ENCODE measurements at regions not wholly inside any gene's neighbourhood (a gene's known extent, or its start where the extent isn't known, plus 50 kb on each side); places are given as distances from the start of the nearest gene placed in this dataset.
"Not testable (repeated sequence)": the region's sequence is repeated elsewhere in the genome, so short reads cannot be mapped to it uniquely, and the experiment has no call there.

DNA sequence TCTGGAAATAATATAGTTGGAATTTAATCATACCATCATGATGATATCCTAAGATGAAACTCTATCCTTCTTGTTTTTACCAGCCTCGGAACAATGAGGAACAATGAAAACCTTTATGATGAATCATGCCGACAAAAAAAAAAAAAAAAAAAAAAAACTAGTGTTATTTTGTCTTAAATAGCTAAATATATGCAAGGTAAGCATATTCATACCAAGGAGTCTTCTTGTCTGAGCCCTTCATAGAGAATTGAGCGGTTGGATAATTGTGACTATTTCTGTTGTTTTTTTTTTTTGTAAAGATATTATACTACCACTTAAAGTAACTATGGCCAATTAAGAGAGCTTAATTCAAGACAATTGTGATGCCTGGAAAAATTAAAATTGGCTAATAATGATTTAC is 244.0 kb upstream of the PCDH9 start:
- intact Hi-C loops (cut with DNase I) = no loop called here
- DNase-seq = no peak
- ATAC-seq (ENCODE audit: poor library complexity) = no peak

DNA sequence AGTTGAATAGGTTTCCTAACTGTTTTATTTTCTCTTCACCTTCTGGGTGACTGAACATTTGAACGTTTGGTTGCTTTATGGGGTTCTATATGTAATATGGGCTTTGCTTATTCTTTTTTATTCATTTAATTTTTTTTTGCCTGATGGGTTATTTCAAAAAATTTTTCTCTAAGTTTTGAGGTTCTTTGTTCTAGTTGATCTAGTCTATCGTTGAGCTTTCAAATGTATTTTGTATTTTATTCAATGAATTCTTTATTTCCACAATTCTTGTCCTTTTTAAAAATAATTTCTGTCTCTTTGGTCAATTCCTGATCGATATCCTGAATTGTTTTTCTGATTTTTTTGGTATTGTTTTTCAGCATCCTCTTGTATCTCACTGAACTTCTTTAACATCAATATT is 239.5 kb upstream of the PCDH9 start:
- intact Hi-C loops (cut with DNase I) = no loop called here

DNA sequence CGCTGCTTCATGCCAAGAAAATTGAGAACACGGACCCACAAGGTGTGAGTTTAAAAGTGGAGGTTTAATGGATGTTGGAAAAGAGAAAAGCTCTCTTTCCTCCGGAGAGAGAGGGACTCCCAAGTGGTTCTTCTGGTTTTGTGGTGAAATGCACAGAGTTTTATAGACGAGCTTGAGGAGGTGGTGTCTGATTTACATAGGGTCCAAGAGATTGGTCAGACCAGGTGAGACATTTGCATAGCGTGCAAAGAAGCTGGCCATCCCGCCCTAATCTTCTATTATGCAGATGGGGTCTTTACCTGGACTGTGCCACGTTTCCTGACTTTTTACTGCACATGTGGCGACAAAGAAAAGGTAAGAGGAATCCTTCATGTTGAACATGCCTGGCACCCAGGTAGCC is 236.4 kb upstream of the PCDH9 start:
- ATAC-seq (ENCODE audit: poor library complexity) = no peak
- intact Hi-C loops (cut with DNase I) = no loop called here
- DNase-seq = no peak

More for the DNA sequence above, 239.5 kb upstream of the PCDH9 start:
- no peak for DNase-seq
- ATAC-seq (ENCODE audit: poor library complexity) = no peak

DNA sequence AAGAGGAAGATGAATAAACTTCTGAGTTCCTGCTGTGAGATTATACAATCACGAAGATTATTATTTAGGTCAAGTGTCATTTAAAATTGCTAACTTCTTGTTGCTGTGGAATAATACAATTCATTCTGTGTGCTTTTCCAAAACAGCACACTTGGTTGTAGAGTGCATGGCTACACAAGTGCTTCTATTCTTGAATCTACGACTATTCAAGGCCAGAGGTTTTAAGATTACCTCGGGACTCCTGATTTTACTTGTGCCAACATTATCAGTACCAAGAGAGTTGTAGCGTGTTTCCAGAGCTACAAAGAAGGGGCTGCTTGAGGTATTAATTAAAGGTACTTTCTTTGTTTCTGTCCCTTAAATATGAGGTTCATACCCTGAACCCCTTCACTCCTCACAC is 234.0 kb upstream of the PCDH9 start:
- ATAC-seq (ENCODE audit: poor library complexity) = peak; percentile 86
- intact Hi-C loops (cut with DNase I) = no loop called here
- DNase-seq = no peak

DNA sequence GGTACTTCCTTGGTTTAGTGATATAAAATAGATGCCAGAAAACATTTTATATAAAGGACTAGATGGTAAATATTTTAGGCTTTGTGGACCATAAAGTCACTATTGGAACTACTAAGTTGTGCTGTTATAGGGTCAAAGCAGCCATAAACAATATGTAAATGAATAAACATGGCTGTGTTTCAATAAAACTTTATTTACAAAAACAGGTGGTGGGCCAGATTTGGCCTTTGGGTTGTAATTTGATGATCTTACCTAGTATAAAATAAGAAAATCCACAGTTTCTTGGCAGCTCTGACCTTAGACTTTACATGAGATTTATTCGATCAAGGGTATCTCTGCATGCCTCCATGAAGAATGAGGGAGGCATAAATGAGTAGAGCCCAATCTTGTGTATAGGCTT is 232.0 kb upstream of the PCDH9 start:
- DNase-seq (no peak), ATAC-seq (ENCODE audit: poor library complexity) (no peak)
- intact Hi-C loops (cut with DNase I) = no loop called here

DNA sequence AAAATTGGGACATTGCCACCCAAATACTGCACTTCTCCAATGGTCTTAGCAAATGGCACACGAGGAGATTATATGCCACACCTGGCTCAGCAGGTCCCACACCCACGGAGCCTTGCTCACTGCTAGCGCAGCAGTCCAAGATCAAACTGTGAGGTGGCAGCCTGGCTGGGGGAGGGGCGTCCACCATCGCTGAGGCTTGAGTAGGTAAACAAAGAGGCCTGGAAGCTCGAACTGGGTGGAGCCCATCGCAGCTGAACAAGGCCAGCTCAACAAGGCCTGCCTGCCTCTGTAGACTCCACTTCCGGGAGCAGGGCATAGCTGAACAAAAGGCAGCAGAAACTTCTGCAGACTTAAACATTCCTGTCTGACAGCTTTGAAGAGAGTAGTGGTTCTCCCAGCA is 222.4 kb upstream of the PCDH9 start:
- DNase-seq; intact Hi-C loops (cut with DNase I); ATAC-seq (ENCODE audit: poor library complexity): not testable (repeated sequence)

DNA sequence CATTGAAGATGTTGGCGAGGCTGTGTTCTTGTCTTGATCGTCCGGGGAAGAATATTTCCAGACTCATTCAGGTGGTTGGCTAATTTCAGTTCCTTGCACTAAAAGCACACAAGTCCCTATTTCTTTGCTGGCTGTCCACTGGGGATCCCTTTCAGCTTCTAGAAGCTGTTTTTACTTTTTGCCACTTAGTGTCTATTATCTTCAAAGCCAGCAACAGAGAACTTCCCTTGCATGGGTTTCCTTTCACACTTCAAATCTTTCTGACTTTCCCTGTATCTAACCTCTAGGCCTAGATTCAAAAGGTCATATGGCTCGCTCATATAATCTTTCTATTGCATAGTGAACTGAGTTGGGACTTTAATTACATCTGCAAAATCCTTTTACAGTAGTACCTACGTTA is 215.3 kb upstream of the PCDH9 start:
- intact Hi-C loops (cut with DNase I) = no loop called here
- DNase-seq (no peak), ATAC-seq (ENCODE audit: poor library complexity) (no peak)

DNA sequence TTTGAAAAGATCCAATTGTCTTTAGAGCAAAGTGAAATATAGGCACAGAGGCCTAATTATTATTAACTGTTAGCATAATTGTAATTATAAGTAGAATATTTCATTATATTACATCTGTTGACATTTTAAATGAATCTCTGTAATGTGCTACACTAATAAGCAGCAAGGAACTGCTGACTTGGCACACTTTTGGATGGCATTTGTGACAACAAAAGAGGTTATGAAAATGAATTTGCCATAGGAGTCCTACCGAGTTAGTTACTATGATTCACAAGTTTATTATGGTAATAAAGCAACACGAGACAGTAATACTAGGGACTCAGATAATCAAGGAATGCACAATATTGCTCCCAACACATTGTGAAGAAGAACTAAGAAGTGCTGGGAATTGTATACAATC is 213.8 kb upstream of the PCDH9 start:
- intact Hi-C loops (cut with DNase I) = no loop called here
- no peak for DNase-seq
- ATAC-seq (ENCODE audit: poor library complexity) = no peak

DNA sequence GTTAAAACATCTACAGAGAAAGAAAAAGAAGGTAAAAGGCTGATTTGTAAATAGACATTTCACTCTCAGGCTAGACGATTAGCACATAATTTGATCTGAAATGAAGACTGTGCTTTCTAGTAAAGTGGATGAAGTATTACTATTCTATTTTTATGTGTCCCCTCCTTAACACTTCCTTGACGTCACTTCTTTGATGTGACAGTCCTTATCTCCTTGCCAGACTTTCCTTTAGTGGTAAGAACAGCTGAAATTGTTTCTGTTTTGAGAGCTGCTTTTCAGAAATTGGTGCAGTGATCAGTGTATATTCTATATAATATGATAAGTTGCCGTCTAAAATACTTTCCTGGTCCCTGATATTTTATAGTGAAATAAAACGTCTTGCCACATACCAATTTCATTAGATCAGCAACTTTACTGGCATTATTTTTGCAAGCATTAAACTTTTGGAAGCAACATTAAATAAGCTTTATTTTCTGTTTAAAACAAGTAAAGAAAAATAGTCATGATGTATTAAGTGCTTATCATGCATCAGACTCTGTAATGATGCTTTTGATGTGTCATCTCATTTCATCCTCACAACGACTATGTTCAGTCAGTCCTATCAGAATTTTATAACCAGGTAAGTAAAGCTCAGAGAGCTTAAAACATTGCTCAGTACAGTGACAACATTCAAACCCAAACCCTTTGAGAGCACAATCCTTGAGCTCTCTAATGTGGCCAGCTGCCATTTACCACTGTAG is 210.3 kb upstream of the PCDH9 start:
- intact Hi-C loops (cut with DNase I) = no loop called here

DNA sequence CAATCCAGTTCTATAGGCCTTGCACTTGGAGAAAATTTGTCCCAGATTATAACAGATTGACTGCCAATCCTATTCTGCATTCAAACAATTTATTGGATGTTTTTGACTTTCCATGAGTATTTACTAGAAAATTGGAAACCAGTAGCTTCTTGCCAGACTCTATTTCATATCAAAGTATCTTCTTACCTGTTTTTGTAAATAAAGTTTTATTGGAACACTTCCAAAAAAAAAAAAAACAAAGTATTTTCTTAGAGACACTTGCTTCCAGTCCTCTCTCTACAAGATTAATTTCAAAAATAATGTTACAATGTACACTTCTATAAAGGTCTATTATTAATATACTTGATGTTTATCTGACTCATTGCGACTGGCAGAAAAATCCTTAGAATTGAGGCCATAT is 209.2 kb upstream of the PCDH9 start:
- DNase-seq (no peak), ATAC-seq (ENCODE audit: poor library complexity) (no peak)
- intact Hi-C loops (cut with DNase I) = no loop called here

More for the DNA sequence above, 210.3 kb upstream of the PCDH9 start:
- DNase-seq (no peak), ATAC-seq (ENCODE audit: poor library complexity) (no peak)

DNA sequence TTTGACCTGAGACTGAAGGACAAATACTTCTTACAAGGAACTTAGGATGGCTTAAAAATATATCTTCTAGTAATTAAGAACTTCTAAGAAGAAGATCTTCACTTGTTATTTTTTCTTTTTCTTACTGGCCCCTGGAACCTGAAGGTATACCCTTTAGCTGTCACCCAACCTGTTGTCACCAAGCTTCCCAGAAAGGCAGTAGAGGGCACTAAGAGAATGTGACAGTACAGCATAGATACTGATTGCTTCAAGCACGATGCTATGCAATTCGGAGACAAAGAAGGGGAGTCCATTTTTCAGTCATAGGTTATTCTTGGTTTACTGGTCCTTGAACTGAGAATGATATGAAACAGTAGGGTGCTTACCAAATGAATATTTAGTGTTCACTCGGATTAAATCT is 208.3 kb upstream of the PCDH9 start:
- ATAC-seq (ENCODE audit: poor library complexity) (peak; percentile 53), DNase-seq (no peak)
- intact Hi-C loops (cut with DNase I) = no loop called here

DNA sequence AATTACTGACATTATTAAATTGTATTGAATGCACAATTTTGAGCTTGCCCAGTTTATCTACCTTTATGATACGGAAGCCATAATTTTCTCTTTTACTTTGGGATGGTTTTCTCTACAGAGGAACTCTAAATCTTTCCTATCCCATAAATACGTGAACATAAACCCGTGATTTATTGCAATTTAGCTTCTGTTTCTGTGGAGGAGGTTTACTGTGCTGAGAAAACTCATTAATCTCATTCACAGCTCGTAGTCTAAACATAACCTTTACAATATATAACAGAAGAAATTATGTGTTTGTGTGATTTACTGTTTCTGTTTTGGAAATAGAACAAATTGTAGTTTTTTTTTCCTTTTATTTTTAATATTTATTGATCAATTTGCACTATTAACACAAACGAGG is 207.1 kb upstream of the PCDH9 start:
- DNase-seq (no peak), ATAC-seq (ENCODE audit: poor library complexity) (no peak)
- intact Hi-C loops (cut with DNase I) = no loop called here

DNA sequence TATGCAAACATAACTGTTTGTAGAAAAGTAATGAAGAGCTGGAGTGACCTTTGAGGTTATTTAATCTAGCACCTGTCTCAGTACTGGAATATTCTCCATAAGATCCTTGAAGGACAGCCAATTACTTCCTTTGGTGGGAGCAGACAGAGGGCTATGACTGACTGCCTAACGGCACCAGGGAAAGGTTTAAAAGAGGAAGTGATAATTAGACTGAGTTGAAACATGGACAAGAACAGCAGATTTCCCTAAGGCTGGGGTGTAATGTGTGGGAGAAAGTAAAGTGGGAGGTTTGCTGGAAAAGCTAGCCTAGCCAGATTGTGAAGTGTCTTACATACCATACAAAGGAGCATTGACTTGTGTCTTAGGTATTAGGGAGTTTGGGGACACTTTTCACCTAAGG is 191.3 kb upstream of the PCDH9 start:
- no peak for ATAC-seq (ENCODE audit: poor library complexity)
- intact Hi-C loops (cut with DNase I) = no loop called here
- no peak for DNase-seq

DNA sequence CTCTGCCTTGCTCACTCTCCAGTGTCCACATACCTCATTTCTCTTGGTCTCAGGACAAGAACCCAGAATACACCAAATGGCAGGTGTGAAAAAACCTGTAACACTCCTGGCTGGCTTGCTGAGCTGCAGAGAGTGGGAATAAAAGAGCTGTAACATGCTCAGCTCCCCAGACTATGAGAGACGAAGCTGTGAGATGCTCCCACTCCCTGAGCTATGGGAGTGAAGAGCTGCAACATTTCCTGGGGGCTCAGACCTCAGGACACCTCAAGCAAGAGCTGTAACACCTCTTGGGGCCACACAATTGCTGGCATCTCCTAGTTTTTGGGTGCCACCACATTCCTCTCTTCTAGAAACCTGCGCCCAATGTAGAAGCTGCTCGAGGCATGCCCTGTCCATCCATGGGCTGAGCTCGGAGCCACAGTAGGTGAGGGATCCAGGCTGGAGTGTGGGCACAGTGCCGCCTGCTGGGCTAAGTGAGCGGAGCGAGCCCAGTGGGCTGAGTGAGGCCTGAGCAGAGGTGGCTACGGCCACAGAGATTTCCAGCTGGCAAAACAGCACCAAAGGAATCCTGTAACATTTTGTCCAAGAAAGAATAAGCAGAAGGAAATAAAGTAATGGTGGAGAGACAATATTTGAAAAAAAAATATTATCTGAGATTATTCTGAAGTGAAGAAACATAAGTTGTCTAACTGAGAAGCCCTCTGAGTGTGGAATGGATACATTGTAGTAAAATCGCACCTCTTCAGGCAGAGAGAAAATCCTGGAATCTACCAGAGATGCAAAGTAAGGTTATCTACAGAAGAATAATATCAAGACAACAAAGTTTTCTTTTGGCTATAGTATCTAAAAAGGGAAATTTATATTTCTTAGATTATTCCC is 186.2 kb upstream of the PCDH9 start:
- ATAC-seq (ENCODE audit: poor library complexity) (no peak), DNase-seq (peak; percentile 26)
- intact Hi-C loops (cut with DNase I) = no loop called here

DNA sequence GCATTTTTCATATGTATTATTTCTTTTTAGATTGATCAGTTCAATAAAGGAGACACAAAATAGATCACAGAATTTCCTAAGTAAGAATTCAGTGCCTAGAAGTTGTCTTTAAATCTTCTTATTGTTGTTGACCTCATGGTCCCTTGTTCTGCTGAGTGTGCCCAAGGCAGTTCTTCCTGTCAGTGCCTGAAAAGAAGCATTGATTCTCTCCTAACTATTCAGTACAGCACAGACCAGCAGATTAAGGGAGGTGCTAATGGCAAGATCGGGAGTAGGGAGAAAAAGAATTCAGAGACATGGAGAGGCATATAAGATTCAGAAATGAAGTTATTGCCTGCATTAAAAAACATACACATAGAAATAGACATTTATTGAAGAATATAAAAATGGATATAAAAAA is 180.5 kb upstream of the PCDH9 start:
- intact Hi-C loops (cut with DNase I) = no loop called here
- DNase-seq (no peak), ATAC-seq (ENCODE audit: poor library complexity) (no peak)

DNA sequence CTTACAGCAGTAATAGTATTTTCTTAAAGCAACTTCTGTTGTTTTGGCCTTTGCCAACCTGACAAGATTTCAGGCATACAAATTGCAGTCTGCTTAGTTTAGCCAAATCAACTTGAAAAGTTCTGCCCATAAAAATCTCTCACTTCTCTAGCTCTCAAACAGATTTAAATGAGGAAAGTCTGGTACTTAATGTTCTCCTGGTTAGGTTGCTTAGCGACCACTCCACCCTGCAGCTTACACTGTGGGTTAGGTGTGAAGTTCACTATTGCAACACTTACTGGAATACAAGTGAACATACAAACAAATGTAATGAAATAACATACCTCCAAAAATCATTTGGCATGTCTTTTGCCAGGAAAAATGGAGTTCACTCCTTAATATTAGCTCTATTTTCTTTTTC is 178.7 kb upstream of the PCDH9 start:
- DNase-seq (no peak), ATAC-seq (ENCODE audit: poor library complexity) (peak; percentile 58)
- intact Hi-C loops (cut with DNase I) = no loop called here

DNA sequence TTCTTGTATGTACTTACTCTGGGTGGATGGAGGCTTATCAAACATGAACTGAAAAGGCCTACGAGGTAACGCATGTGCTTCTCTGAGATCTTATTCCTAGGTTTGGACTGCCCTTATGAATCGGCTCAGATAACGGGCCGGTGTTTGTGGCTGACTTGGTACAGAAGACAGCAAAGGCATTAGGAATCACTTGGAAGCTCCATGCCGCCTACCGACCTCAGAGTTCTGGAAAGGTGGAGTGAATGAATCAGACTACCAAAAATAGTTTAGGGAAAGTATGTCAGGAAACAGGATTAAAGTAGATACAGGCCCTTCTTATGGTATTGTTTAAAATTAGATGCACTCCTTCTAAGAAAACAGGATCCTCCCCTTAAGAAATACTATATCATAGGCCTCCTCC is 172.4 kb upstream of the PCDH9 start:
- ATAC-seq (ENCODE audit: poor library complexity) (no peak), DNase-seq (no peak)
- intact Hi-C loops (cut with DNase I) = no loop called here

DNA sequence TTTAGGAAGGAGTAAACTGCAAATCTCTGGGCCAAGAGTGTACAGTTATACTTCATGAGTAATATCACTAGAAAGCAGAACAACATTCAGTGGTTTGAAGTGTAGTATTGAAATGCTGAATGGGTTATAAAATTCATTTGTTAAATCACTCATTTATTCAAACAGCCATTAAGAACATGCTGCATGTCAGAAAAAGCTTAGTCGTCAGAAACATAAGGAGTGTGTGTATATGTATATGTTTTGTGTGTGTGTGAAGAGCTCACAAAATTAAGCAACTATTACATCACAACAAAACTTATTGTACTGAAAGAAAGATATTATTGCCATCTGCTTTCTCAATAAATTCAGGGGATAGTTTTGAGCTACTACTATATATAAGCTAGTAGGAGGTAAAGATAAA is 165.4 kb upstream of the PCDH9 start:
- DNase-seq (no peak), ATAC-seq (ENCODE audit: poor library complexity) (no peak)
- intact Hi-C loops (cut with DNase I) = no loop called here

DNA sequence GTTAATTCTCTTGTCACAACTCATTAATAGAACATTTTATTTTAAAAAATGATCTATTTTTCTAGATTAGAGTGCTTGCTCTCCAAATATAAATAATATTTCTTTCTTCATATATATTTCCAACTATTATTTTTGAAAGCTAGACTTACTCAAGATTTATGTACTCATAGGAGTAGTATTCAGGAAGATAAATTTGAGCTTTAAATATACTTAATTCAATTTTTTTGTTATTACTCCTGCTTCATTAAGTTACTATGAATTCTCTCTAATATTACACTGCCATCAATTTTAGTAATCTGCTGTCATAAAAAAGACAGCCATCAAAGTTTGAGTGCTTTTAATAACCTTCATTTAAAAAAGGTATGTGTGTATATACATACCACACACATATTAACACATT is 161.9 kb upstream of the PCDH9 start:
- DNase-seq = no peak
- intact Hi-C loops (cut with DNase I) = no loop called here
- no peak for ATAC-seq (ENCODE audit: poor library complexity)

DNA sequence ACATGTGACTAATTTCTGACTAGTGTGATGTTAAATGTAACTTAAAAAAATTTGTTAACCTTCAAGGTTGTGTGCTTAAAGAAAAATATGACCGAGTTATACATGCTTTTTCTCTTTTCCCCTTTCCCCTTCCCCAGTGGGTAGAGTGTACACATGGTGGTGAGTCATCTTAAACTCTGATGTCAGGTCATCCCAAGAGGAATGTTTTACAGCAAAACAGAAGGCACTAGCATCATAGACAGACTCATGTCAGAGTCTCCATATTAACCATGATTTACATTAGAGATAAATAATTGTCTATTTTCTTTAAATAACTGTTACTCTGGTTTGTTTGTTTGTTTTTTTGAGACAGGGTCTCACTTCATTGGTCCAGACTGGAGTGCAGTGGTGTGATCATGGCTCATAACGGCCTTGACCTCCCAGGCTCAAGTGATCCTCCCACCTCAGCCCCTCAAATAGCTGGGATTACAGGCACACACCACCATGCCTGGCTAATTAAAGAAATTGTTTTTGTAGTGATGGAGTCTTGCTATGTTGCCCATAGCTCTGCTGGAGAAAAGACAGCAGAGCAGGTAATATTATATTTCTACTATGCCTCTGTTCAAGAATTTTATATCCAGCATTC is 160.4 kb upstream of the PCDH9 start:
- DNase-seq (no peak), ATAC-seq (ENCODE audit: poor library complexity) (no peak)
- intact Hi-C loops (cut with DNase I) = no loop called here

Measured in Right ventricle myocardium superior (tissue), 1 donor.